Lower leg skin (tissue), 3 donors: ENCODE measurements at regions not wholly inside any gene's neighbourhood (a gene's known extent, or its start where the extent isn't known, plus 50 kb on each side); places are given as distances from the start of the nearest gene placed in this dataset.

Experiments used
- POLR2A ChIP-seq, 2 donors: fragments of 450-650 bp; IDR thresholded peaks; one replicate each; pipeline ENCODE4 v1.6.1; 2016 to 2017; ENCODE audit warnings: antibody characterized with exemption in 2 of 2, mild to moderate bottlenecking in 1 of 2, moderate library complexity in 1 of 2
- TF ChIP-seq, protein P1 (sequence below), 3 donors: fragments of 450-650 bp; IDR thresholded peaks; one replicate each; pipeline ENCODE4 v1.5.1; 2016; ENCODE audit warnings: antibody characterized with exemption in 3 of 3, mild to moderate bottlenecking in 3 of 3, moderate library complexity in 2 of 3

DNA sequence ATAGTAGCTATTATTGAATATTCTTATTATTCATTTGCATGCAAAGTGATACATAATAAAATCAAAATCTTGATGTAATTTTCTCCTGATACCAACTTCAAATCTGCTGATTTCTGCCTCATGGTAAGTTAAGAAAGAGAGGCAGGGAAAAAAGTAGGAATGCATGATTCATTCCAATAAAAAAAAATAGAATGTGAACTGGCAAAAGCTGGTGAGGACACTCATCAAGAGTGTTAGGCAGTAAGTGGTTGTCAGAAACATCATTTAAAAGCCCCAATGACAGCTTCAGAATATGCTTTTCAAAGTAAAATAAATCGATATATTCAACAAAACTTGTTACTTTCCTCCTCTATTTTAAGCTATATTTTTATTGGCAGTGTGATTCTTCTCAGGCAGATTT lies 979.1 kb downstream of the TECRL start:
- TF ChIP-seq, protein P1, sequence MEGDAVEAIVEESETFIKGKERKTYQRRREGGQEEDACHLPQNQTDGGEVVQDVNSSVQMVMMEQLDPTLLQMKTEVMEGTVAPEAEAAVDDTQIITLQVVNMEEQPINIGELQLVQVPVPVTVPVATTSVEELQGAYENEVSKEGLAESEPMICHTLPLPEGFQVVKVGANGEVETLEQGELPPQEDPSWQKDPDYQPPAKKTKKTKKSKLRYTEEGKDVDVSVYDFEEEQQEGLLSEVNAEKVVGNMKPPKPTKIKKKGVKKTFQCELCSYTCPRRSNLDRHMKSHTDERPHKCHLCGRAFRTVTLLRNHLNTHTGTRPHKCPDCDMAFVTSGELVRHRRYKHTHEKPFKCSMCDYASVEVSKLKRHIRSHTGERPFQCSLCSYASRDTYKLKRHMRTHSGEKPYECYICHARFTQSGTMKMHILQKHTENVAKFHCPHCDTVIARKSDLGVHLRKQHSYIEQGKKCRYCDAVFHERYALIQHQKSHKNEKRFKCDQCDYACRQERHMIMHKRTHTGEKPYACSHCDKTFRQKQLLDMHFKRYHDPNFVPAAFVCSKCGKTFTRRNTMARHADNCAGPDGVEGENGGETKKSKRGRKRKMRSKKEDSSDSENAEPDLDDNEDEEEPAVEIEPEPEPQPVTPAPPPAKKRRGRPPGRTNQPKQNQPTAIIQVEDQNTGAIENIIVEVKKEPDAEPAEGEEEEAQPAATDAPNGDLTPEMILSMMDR (IDR thresholded peaks at IDR 0.05): no peak
- TF ChIP-seq POLR2A (IDR thresholded peaks at IDR 0.05): no peak
